Suppressor macrophage treated with lipopolysaccharide for 1 hour (primary cell): ENCODE measurements at regions not wholly inside any gene's neighbourhood (a gene's known extent, or its start where the extent isn't known, plus 50 kb on each side); places are given as distances from the start of the nearest gene placed in this dataset.

Source experiments
- DNase-seq, 3 donors: peaks; one replicate each; pipeline ENCODE4 v3.0.0-alpha.2; 2020 to 2022

- peak in 2 of 3 donors; percentile 26 to 46 for DNase-seq
Observed at GRCh38 chr10:61356354-61356753, 96.8 kb downstream of the TMEM26 start.

GRCh38 chr10:61355211-61355610 is 98.0 kb downstream of the TMEM26 start:
- DNase-seq: no peak

- DNase-seq: no peak
Observed at GRCh38 chr10:61354401-61354975, 98.7 kb downstream of the TMEM26 start.

- no peak for DNase-seq
Observed at GRCh38 chr10:61350794-61351193, 102.4 kb downstream of the TMEM26 start.

- DNase-seq: no peak
Observed at GRCh38 chr10:61350068-61350467, 103.1 kb downstream of the TMEM26 start.

- DNase-seq: peak in 1 of 3 donors; percentile 14
Observed at GRCh38 chr10:61346796-61347413, 106.3 kb downstream of the TMEM26 start.

- no peak for DNase-seq
Observed at GRCh38 chr10:61343796-61344195, 109.4 kb downstream of the TMEM26 start.

GRCh38 chr10:61342858-61343572 is 110.2 kb downstream of the TMEM26 start:
- DNase-seq: no peak

- DNase-seq: no peak
Observed at GRCh38 chr10:61341008-61341407, 112.2 kb downstream of the TMEM26 start.

- DNase-seq: no peak
Observed at GRCh38 chr10:61338146-61338545, 115.0 kb downstream of the TMEM26 start.

GRCh38 chr10:61337741-61338140 is 115.4 kb downstream of the TMEM26 start:
- DNase-seq: no peak

- DNase-seq: no peak
Observed at GRCh38 chr10:61336831-61337230, 116.3 kb downstream of the TMEM26 start.

- DNase-seq: no peak
Observed at GRCh38 chr10:61335359-61335758, 117.8 kb downstream of the TMEM26 start.

GRCh38 chr10:61332581-61332980 is 120.6 kb downstream of the TMEM26 start:
- DNase-seq: no peak

- no peak for DNase-seq
Observed at GRCh38 chr10:61330669-61331068, 122.5 kb downstream of the TMEM26 start.

GRCh38 chr10:61329854-61330253 is 123.3 kb downstream of the TMEM26 start:
- DNase-seq: no peak

GRCh38 chr10:61325223-61325960 is 127.8 kb downstream of the TMEM26 start:
- DNase-seq: no peak

- DNase-seq: no peak
Observed at GRCh38 chr10:61323726-61324125, 129.5 kb downstream of the TMEM26 start.

- no peak for DNase-seq
Observed at GRCh38 chr10:61321041-61321857, 131.9 kb downstream of the TMEM26 start.

- no peak for DNase-seq
Observed at GRCh38 chr10:61320257-61320587, 133.0 kb downstream of the TMEM26 start.

- peak; percentile 9 to 27 (median 10) for DNase-seq
Observed at GRCh38 chr10:61319386-61320256, 133.6 kb downstream of the TMEM26 start.

- peak; percentile 1 to 44 (median 32) for DNase-seq
Observed at GRCh38 chr10:61318429-61318828, 134.8 kb downstream of the TMEM26 start.
